ENCODE measurements at regions not wholly inside any gene's neighbourhood (a gene's known extent, or its start where the extent isn't known, plus 50 kb on each side); places are given as distances from the start of the nearest gene placed in this dataset.
A peak's percentile ranks its signal among the peaks of the same experiment; 100 is the strongest.
"Not testable (repeated sequence)": the region's sequence is repeated elsewhere in the genome, so short reads cannot be mapped to it uniquely, and the experiment has no call there.

DNA sequence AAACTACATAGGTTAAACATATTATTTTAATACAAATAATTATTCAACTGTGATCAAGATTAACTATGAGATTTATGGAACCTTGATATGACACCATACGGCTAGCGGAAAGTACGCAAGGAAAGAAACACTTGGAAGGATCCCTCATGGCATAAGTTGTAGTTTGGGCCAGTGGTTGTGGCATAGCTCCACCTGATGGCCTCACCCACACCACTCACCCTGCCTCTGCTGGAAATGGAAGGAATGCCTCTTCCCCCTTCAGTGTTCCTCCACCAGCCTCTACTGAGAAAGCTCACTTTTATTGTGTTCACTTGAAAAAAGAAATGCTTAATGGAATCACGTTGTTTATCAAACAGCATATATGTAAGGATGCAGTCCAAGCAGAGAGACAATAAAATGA, 86.4 kb downstream of the BMP15 start:
- no peak overlapping the region for H3K27ac Mint-ChIP-seq
- no peak overlapping the region for H3K4me3 Mint-ChIP-seq
- peak; percentile 36 for DNase-seq

GRCh38 chrX:51000384-51000783, 89.8 kb downstream of the BMP15 start:
- H4K5ac ChIP-seq (ENCODE audit: insufficient read length, low read depth, low read length); H3K4me1 Mint-ChIP-seq; H3K27ac Mint-ChIP-seq; H3K4ac ChIP-seq (ENCODE audit: low read depth, low read length); H4K20me1 ChIP-seq (ENCODE audit: control insufficient read depth, insufficient read depth, insufficient read length); H3K9ac ChIP-seq (ENCODE audit: extremely low read depth, insufficient read length, low read length); H3K9me3 ChIP-seq (ENCODE audit: control insufficient read depth, low read depth, low read length); H3K14ac ChIP-seq (ENCODE audit: insufficient read depth, low read length); H3K79me1 ChIP-seq (ENCODE audit: insufficient read depth, low read depth, low read length, poor library complexity, severe bottlenecking); H3K27ac ChIP-seq (ENCODE audit: insufficient read length, low read depth, low read length); H3K4me1 ChIP-seq (ENCODE audit: insufficient read depth, low read length); H3T11ph ChIP-seq (ENCODE audit: low read length); H2BK120ac ChIP-seq (ENCODE audit: low read depth, low read length, poor library complexity, severe bottlenecking); H2AFZ ChIP-seq (ENCODE audit: low read length); H2BK5ac ChIP-seq (ENCODE audit: insufficient read length, low read length); H3K18ac ChIP-seq (ENCODE audit: insufficient read length, low read depth, low read length); H2AK5ac ChIP-seq (ENCODE audit: insufficient read length, low read length); H2BK12ac ChIP-seq (ENCODE audit: insufficient read length, low read depth, low read length); H3K36me3 Mint-ChIP-seq (ENCODE audit: insufficient read depth in 1 of 3, low read depth in 3 of 3); H4K8ac ChIP-seq (replicated peaks; ENCODE audit: insufficient read length, low read depth, low read length); H3K27me3 ChIP-seq (ENCODE audit: insufficient read depth, low read length); DNase-seq; H3K56ac ChIP-seq (ENCODE audit: insufficient read length, low read depth, low read length); H3K4me2 ChIP-seq (ENCODE audit: insufficient read depth, insufficient read length, low read length); H3K79me2 ChIP-seq (ENCODE audit: insufficient read depth, low read length); H2BK20ac ChIP-seq (ENCODE audit: low read depth, low read length, poor library complexity, severe bottlenecking); H2BK15ac ChIP-seq (ENCODE audit: low read depth, low read length); H4K91ac ChIP-seq (ENCODE audit: insufficient read length, low read depth, low read length); H3K4me3 Mint-ChIP-seq; H3K23ac ChIP-seq (ENCODE audit: insufficient read length, low read depth, low read length); H3K27me3 Mint-ChIP-seq (ENCODE audit: low read depth); H3K23me2 ChIP-seq (ENCODE audit: insufficient read length, low read depth, low read length, poor library complexity, severe bottlenecking): not testable (repeated sequence)
- H3K9me3 Mint-ChIP-seq = peaks cover 63 to 69% of the 10 kb centered on the region in 2 experiments
- WGBS (ENCODE audit: extremely low coverage, insufficient read length, low lambda C conversion rate) = no CpG with 5 or more reads among the region's 4 CpGs

More for the DNA sequence above, 86.4 kb downstream of the BMP15 start:
- Histone ChIP-seq H3K79me2 (ENCODE audit: insufficient read depth, low read length) (no peaks in the 10 kb centered on the region), H2AFZ (ENCODE audit: low read length) (no peak overlapping the region), H2BK20ac (ENCODE audit: low read depth, low read length, poor library complexity, severe bottlenecking) (no peak overlapping the region), H2BK12ac (ENCODE audit: insufficient read length, low read depth, low read length) (no peak overlapping the region), H4K8ac (replicated peaks; ENCODE audit: insufficient read length, low read depth, low read length) (no peak overlapping the region), H2BK15ac (ENCODE audit: low read depth, low read length) (no peak overlapping the region), H3K27me3 (ENCODE audit: insufficient read depth, low read length) (no peaks in the 10 kb centered on the region), H3K23ac (ENCODE audit: insufficient read length, low read depth, low read length) (no peak overlapping the region), H4K20me1 (ENCODE audit: control insufficient read depth, insufficient read depth, insufficient read length) (no peaks in the 10 kb centered on the region), H4K5ac (ENCODE audit: insufficient read length, low read depth, low read length) (no peak overlapping the region), H3T11ph (ENCODE audit: low read length) (no peak overlapping the region), H2BK5ac (ENCODE audit: insufficient read length, low read length) (no peak overlapping the region), H3K27ac (ENCODE audit: insufficient read length, low read depth, low read length) (no peak overlapping the region), H3K9me3 (ENCODE audit: control insufficient read depth, low read depth, low read length) (no peaks in the 10 kb centered on the region), H4K91ac (ENCODE audit: insufficient read length, low read depth, low read length) (no peak overlapping the region), H3K4ac (ENCODE audit: low read depth, low read length) (no peak overlapping the region), H3K23me2 (ENCODE audit: insufficient read length, low read depth, low read length, poor library complexity, severe bottlenecking) (no peaks in the 10 kb centered on the region), H2BK120ac (ENCODE audit: low read depth, low read length, poor library complexity, severe bottlenecking) (no peak overlapping the region), H3K4me1 (ENCODE audit: insufficient read depth, low read length) (no peaks in the 10 kb centered on the region), H3K9ac (ENCODE audit: extremely low read depth, insufficient read length, low read length) (no peak overlapping the region), H3K18ac (ENCODE audit: insufficient read length, low read depth, low read length) (no peak overlapping the region), H3K79me1 (ENCODE audit: insufficient read depth, low read depth, low read length, poor library complexity, severe bottlenecking) (no peaks in the 10 kb centered on the region), H3K56ac (ENCODE audit: insufficient read length, low read depth, low read length) (no peak overlapping the region), H3K14ac (ENCODE audit: insufficient read depth, low read length) (no peak overlapping the region), H3K4me2 (ENCODE audit: insufficient read depth, insufficient read length, low read length) (no peak overlapping the region), H2AK5ac (ENCODE audit: insufficient read length, low read length) (no peak overlapping the region)
- Mint-ChIP-seq H3K9me3 (peaks cover 60 to 61% of the 10 kb centered on the region in 2 experiments), H3K36me3 (ENCODE audit: insufficient read depth in 1 of 3, low read depth in 3 of 3) (no peaks in the 10 kb centered on the region; a peak in 2 of 7 replicates), H3K27me3 (ENCODE audit: low read depth) (no peaks in the 10 kb centered on the region), H3K4me1 (0 out of 4 replicates have a peak, but pooled peaks cover 0 to 4% of the 10 kb centered on the region in 2 experiments)
- no CpG with 5 or more reads among the region's 4 CpGs for WGBS (ENCODE audit: extremely low coverage, insufficient read length, low lambda C conversion rate)
- TF ChIP-seq, protein P1, sequence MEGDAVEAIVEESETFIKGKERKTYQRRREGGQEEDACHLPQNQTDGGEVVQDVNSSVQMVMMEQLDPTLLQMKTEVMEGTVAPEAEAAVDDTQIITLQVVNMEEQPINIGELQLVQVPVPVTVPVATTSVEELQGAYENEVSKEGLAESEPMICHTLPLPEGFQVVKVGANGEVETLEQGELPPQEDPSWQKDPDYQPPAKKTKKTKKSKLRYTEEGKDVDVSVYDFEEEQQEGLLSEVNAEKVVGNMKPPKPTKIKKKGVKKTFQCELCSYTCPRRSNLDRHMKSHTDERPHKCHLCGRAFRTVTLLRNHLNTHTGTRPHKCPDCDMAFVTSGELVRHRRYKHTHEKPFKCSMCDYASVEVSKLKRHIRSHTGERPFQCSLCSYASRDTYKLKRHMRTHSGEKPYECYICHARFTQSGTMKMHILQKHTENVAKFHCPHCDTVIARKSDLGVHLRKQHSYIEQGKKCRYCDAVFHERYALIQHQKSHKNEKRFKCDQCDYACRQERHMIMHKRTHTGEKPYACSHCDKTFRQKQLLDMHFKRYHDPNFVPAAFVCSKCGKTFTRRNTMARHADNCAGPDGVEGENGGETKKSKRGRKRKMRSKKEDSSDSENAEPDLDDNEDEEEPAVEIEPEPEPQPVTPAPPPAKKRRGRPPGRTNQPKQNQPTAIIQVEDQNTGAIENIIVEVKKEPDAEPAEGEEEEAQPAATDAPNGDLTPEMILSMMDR (conservative IDR thresholded peaks at IDR 0.05) = peak; percentile 56
